Activated CD8-positive, alpha-beta memory T cell treated with anti-CD3 and anti-CD28 coated beads, Interleukin-2, amount 10 ng/mL, durations not matched to agents 7 days and 5 days (primary cell): ENCODE measurements at regions not wholly inside any gene's neighbourhood (a gene's known extent, or its start where the extent isn't known, plus 50 kb on each side); places are given as distances from the start of the nearest gene placed in this dataset.

Experiments
- ATAC-seq: fragments of 150-1000 bp; cut with Tn5 transposase; one replicate; pipeline ENCODE4 v1.10.0; 2021; ENCODE audit warnings: moderate library complexity
- CTCF ChIA-PET: fragments of 350-600 bp; sonication (Branson Sonifier 250); formaldehyde crosslinking; loops from one replicate; lab custom pipeline; 2021; ENCODE audit warnings: antibody characterized with exemption; lab: Charles Lee
- DNase-seq: peaks from one replicate; pipeline ENCODE4 v3.0.0-alpha.2; 2020
- H3K27ac Mint-ChIP-seq: one replicate; pipeline ENCODE4 v1.8.0; 2021; ENCODE audit warnings: mild to moderate bottlenecking, mixed read lengths
- H3K27me3 Mint-ChIP-seq: one replicate; pipeline ENCODE4 v1.8.0; 2021; ENCODE audit warnings: mixed read lengths
- H3K36me3 Mint-ChIP-seq: one replicate; pipeline ENCODE4 v1.8.0; 2021; ENCODE audit warnings: mild to moderate bottlenecking, mixed read lengths
- H3K4me1 Mint-ChIP-seq: one replicate; pipeline ENCODE4 v1.8.0; 2021; ENCODE audit warnings: mixed read lengths
- H3K4me3 Mint-ChIP-seq: one replicate; pipeline ENCODE4 v1.8.0; 2021; ENCODE audit warnings: mild to moderate bottlenecking, moderate library complexity, mixed read lengths
- H3K9me3 Mint-ChIP-seq: one replicate; pipeline ENCODE4 v1.8.0; 2022; ENCODE audit warnings: low read depth, mixed read lengths

DNA sequence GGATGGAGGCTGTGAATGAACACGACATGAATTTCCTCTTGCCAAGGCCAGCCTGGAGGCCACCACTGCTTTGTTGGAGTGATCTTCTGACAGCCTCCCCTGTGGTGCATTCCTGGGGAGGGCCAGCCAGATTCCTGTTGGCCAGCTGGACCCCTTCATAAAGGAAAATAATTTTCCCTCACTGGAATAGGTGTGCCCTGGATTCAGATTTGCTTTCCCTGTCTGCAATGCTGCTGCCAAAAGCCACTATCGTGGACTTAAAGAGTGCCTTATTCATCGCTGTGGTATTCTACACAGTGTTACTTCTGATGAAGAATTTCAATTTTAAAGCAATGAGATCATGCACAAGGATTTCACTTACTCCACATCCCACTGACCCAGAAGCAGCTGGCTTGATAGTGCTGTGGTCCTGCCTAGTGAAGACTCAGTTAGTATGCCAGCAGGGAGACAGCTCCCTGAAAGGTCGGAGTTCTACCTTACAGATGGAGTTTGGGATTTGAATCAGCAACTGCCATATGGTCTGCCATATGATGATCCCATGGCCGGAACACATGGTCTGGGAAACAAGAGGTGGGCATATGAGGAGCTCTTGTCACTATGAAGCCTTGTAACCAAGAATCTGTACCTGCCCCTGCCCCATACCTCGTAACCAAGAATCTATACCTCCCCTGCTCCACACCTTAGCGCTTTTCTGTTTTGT lies 145.2 kb downstream of the KLF13 start:
- peak overlapping the region; percentile 93 for H3K27ac Mint-ChIP-seq
- CTCF ChIA-PET = interaction anchor here (0.9 to 7.9 kb wide), 12 partner anchors 9 to 1180 kb away, joined by 3 to 65 read pairs (median 6); no protein-coding TSS in a partner anchor
- no peaks in the 10 kb centered on the region for H3K27me3 Mint-ChIP-seq
- no peak overlapping the region for H3K4me3 Mint-ChIP-seq
- ATAC-seq (no peak), DNase-seq (no peak)
- H3K9me3 Mint-ChIP-seq = no peaks in the 10 kb centered on the region
- peaks cover 38% of the 10 kb centered on the region for H3K4me1 Mint-ChIP-seq
- peaks cover 7% of the 10 kb centered on the region for H3K36me3 Mint-ChIP-seq

DNA sequence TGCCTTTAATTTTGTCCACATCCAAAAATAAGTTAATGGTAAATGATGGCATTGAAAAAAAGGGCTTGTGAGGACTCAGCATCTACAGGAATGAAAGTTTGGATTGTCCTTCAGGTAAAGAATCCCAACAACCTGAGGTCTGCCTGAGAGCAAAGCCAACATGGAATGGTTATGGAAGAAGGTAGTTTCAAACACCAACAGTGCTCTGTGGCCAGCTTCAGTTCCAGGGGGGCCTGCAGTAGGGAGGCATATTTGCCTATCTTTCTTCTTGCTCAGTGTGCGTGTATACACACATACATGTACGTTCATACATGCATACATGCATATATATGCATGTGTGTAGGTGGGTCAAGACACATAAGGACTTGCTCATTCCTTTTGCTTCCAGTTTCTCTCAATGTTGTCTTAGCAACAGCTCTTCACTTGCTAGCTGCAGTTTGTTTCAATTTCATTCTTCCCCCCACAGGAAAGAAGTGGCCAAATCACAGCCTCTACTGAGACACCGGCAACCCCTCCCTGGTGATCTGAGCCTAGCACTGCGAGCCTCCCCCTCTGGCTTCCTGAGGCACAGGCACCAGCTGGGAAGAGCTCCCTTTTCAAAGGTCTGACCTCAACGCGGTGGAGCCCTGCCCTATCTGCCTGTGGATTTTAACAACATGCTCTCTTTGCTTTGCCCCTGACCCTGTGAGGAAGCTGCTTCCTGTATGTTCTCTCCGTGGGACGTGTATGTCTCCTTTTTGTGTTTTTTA lies 146.2 kb downstream of the KLF13 start:
- no peaks in the 10 kb centered on the region for H3K27me3 Mint-ChIP-seq
- H3K4me1 Mint-ChIP-seq = peaks cover 38% of the 10 kb centered on the region
- peaks cover 3% of the 10 kb centered on the region for H3K9me3 Mint-ChIP-seq
- peak overlapping the region; percentile 93 for H3K27ac Mint-ChIP-seq
- peak overlapping the region; percentile 69 for H3K4me3 Mint-ChIP-seq
- peaks cover 11% of the 10 kb centered on the region for H3K36me3 Mint-ChIP-seq
- peak; percentile 94 for ATAC-seq
- CTCF ChIA-PET = interaction anchor here (0.6 to 7.9 kb wide), 17 partner anchors 10 to 1180 kb away, joined by 3 to 65 read pairs (median 5); no protein-coding TSS in a partner anchor
- DNase-seq = peak; percentile 80

DNA sequence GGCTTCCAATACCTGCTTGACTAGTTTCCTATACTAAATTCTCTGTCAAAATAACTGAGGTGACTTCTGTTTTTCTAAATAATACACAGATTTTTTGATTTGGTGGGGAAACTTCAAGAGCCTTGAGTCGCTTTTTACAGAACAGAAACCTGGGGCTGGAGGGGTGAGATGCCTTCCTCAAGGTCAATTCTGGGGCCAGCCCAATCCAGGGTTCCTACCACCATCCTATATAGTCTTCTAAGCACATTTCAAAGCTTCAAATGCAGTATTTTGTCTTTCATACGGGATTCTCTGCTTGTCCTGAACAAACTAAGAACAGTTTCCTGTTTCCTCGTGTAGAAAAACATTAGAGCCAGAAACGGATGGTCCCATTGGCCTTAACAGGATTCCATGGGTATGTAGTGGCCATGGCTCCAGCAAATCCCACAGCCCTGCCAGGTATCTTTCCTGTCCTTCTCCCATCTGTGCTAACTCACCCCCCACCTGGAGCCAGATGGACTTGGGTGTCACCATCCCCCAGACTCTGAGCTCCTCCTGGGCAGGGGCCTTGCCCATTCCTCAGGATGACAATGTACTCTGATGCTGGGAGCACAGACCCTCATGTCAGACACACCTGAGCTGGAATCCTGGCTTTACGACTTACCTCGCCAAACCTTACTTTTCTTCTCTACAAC lies 146.9 kb downstream of the KLF13 start:
- peak overlapping the region; percentile 93 for H3K27ac Mint-ChIP-seq
- peaks cover 38% of the 10 kb centered on the region for H3K4me1 Mint-ChIP-seq
- peaks cover 4% of the 10 kb centered on the region for H3K9me3 Mint-ChIP-seq
- H3K27me3 Mint-ChIP-seq = no peaks in the 10 kb centered on the region
- peak overlapping the region; percentile 69 for H3K4me3 Mint-ChIP-seq
- peak; percentile 40 for DNase-seq
- peaks cover 16% of the 10 kb centered on the region for H3K36me3 Mint-ChIP-seq
- CTCF ChIA-PET = interaction anchor here (0.6 to 7.9 kb wide), 15 partner anchors 10 to 273 kb away, joined by 3 to 65 read pairs (median 5); no protein-coding TSS in a partner anchor
- no peak for ATAC-seq

DNA sequence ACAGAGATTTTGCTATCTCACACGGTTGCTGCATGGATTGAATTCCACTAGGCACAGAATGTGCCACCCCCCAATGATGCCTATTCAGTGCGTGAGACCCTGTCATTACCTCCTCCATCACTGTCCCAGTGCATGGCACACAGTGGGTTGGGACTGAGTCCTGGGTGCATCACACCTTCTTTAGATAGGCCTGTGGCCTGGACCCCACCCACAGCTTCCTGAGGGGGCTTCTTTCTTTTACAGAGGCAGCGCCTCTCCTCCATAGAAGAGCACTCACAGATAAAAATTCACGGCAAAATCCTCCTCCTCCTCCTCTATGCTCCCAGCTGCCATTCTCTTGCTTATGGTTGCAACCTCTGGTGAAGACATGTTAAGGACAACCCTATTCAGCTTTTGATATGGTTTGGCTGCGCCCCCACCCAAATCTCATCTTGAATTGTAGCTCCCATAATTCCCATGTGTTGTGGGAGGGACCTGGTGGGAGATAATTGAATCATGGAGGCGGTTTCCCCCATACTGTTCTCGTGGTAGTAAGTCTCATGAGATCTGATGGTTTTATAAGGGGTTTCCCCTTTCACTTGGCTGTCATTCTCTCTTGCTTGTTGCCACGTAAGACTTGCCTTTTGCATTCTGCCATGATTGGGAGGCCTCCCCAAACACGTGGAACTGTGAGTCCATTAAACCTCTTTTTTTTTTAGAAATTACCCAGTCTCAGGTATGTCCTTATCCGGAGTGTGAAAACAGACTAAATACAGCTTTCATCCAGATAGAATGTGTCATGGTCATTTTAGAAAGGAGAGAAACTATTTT lies 147.6 kb downstream of the KLF13 start:
- DNase-seq = peak; percentile 63
- peaks cover 4% of the 10 kb centered on the region for H3K9me3 Mint-ChIP-seq
- H3K36me3 Mint-ChIP-seq = peaks cover 17% of the 10 kb centered on the region
- CTCF ChIA-PET = interaction anchor here (0.6 to 7.9 kb wide), 11 partner anchors 9 to 260 kb away, joined by 3 to 65 read pairs (median 5); no protein-coding TSS in a partner anchor
- H3K27me3 Mint-ChIP-seq = no peaks in the 10 kb centered on the region
- H3K4me1 Mint-ChIP-seq = peaks cover 41% of the 10 kb centered on the region
- peak; percentile 25 for ATAC-seq
- no peak overlapping the region for H3K4me3 Mint-ChIP-seq
- peak overlapping the region; percentile 93 for H3K27ac Mint-ChIP-seq

DNA sequence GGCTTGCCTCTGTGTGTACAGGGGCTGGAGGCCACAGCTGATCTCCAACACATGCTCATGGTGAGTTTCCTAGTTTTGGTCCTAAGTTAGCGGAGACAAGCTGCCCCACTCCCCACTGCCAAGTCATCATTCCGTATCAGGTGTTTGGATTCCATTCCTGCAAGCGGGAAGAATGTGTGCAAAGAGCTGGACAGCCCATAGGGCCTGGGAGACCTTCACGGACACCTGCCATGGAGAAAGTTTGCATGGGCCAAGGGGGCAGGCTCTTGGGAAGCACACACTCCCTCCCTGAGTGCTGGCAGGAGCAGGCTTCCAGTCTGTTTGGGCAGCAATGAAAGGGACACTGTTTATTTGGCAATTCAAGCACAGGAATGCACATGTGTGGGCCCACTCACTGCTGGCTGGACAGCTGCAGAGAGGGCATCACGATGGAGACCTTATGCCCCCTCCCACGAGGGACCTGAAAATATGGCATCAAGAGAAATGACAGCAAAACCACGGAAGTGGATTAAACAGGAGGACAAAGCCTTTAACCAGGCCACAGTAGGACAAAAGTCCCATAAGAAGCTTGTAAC lies 149.7 kb downstream of the KLF13 start:
- DNase-seq (peak; percentile 31), ATAC-seq (no peak)
- Mint-ChIP-seq H3K4me1 (peaks cover 54% of the 10 kb centered on the region), H3K4me3 (no peak overlapping the region), H3K36me3 (peaks cover 20% of the 10 kb centered on the region), H3K27me3 (no peaks in the 10 kb centered on the region), H3K9me3 (peaks cover 4% of the 10 kb centered on the region), H3K27ac (no peak overlapping the region)
- CTCF ChIA-PET = interaction anchor here (1.0 to 7.9 kb wide), 4 partner anchors 12 to 41 kb away, joined by 3 to 65 read pairs (median 8); no protein-coding TSS in a partner anchor

DNA sequence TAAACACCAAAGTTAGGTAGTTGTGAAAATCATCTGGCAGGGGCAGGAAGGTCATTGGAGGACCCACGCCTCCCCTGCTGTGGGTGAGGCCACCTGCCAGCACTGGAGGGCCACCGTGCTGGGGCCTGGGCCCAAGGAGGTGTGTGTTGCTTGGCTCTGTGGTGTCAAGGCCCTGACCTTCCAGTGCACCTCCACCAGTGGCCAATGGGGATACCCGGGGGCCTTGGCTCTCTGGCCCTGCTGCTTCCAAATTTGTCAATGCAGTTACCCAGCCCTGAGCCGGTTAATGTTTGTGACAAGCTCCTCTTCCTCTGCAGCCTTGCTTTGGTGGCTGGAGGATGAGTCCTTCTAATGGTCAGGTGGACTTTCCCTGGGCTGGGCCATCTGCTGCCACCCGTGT lies 150.2 kb downstream of the KLF13 start:
- H3K27ac Mint-ChIP-seq = no peak overlapping the region
- no peaks in the 10 kb centered on the region for H3K27me3 Mint-ChIP-seq
- ATAC-seq (no peak), DNase-seq (peak; percentile 34)
- CTCF ChIA-PET = interaction anchor here (1.0 to 7.9 kb wide), 5 partner anchors 12 to 42 kb away, joined by 3 to 65 read pairs (median 6); no protein-coding TSS in a partner anchor
- peaks cover 20% of the 10 kb centered on the region for H3K36me3 Mint-ChIP-seq
- peaks cover 4% of the 10 kb centered on the region for H3K9me3 Mint-ChIP-seq
- H3K4me1 Mint-ChIP-seq = peaks cover 58% of the 10 kb centered on the region
- H3K4me3 Mint-ChIP-seq = no peak overlapping the region

DNA sequence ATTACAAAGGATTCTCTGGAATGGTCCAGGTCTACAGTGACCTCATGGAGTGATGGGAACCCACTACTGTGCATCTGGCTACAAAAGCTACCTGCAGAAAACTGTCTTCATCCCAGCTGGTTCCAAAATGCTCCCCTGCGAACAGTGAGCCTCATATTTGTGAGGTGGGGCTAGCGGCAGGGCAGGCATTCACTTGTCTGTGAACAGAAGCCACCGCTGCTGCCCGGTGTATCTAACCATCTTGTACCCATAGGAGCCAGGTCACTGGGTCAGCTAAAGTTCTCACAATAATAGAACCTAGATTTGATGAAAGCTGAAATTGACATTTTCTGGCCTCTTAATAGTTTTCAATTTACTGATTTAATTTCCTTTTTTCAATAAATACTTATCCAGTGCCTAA lies 150.7 kb downstream of the KLF13 start:
- peaks cover 4% of the 10 kb centered on the region for H3K9me3 Mint-ChIP-seq
- H3K36me3 Mint-ChIP-seq = peaks cover 20% of the 10 kb centered on the region
- peak; percentile 22 for DNase-seq
- ATAC-seq = no peak
- H3K27me3 Mint-ChIP-seq = no peaks in the 10 kb centered on the region
- H3K4me1 Mint-ChIP-seq = peaks cover 58% of the 10 kb centered on the region
- no peak overlapping the region for H3K4me3 Mint-ChIP-seq
- CTCF ChIA-PET = interaction anchor here (1.0 to 1.9 kb wide), 4 partner anchors 12 to 42 kb away, joined by 3 to 9 read pairs (median 5); no protein-coding TSS in a partner anchor
- H3K27ac Mint-ChIP-seq = no peak overlapping the region

DNA sequence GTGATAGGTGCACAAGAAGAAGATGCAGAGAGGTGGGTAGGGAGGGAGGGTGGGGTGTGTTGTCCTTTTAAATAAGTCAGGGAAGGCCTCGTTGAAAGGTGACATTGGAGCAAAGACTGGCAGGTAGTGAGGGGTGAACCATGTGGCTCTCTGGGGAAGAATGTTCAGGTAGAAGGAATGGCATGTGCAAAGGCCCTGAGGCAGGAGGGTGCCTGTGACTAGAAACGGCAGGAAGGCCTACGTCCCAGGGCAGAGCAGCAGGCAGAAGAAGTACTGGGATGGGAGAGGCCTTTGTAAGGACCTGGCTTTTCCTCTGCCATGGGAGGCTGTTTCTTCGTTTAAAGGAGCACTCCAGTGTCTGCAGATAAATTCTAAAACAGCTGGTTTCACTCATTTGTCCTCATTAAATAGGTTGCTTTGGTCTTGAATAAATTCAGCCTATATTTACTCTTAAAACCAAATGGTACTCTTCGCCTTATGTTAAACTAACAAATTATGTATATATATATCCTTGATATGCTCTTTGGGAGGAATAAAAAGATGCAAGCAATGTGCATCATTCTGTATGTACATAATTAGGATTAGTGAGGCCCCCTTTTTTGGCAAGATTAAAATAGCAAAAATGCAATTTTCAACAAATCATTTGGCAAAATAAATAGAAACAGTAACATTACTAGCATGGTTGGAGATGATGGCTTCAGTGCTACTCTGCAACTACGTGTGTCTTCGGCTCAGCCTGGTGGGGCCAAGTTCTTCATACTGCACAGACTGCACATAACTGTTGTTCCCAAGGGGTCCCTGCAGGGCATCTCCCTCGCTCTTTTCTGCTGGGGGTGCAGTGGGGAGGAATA lies 151.4 kb downstream of the KLF13 start:
- Mint-ChIP-seq H3K36me3 (peaks cover 24% of the 10 kb centered on the region), H3K4me1 (peaks cover 57% of the 10 kb centered on the region), H3K27me3 (no peaks in the 10 kb centered on the region), H3K27ac (no peak overlapping the region), H3K9me3 (peaks cover 4% of the 10 kb centered on the region), H3K4me3 (no peak overlapping the region)
- CTCF ChIA-PET = interaction anchor here (1.2 to 1.9 kb wide), 2 partner anchors 11 to 38 kb away, joined by 4 to 9 read pairs; no protein-coding TSS in a partner anchor
- DNase-seq (peak; percentile 33), ATAC-seq (no peak)

DNA sequence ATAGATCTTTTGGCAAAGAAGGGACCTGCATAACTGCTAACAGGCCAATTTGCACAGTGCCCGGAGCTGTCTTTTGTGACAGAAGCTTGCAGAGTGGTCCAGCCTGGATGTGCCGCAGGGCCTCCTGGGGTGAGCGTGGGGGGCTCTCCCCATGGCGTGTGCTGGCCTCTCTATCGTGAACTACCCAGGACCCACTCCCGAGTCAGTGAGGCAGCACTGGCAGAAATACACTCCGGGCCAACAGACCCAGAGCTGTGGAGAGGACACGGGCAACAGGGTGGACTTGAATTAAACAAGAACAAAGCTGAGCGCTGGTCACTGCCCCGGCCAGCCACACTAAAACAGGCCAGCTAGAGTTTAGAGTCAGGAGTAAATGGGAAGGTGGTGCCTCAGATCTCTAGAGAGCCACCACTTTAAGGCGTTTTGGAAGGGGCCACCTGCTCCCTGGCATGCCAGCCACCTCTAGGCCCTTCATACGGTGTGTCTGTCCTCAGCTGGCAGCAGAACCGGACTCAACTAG lies 152.1 kb downstream of the KLF13 start:
- Mint-ChIP-seq H3K27me3 (no peaks in the 10 kb centered on the region), H3K9me3 (peaks cover 4% of the 10 kb centered on the region), H3K36me3 (peaks cover 24% of the 10 kb centered on the region), H3K27ac (no peak overlapping the region), H3K4me1 (peaks cover 50% of the 10 kb centered on the region), H3K4me3 (no peak overlapping the region)
- CTCF ChIA-PET = interaction anchor here (1.9 kb wide), 1 partner anchor 10 kb away, joined by 10 read pairs; no protein-coding TSS in a partner anchor
- ATAC-seq = no peak
- peak; percentile 37 for DNase-seq

DNA sequence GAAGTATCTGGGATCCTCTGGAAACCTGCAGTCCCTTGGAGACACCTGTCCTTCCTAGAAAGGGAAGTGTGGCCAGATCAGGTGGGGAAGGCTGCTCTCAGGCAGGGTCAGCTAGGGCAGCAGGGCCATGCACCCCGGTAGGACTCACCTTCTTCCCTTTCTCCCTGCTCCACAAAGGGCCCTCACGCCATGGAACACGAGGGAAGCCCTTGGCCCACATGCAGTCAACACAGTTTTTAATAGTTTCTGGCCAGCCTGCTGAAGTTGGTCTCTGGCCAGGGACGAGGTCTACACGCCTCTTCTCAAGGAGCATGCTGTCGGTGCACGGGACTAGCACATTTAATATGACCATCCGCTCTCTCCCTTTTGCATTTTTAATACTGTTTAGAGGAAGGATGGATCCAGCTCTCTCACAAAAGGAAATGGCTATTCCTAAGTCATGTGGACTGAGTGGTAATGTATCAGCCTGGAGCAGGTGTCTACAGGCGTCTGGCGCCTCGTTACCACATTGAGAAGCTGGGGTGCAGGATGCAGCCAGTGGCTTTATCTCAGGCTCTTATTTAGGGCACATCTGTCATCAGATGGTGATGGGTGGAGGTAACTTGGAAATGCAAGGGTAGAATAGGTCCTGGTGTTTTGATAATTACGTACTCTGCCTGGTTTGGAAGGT lies 153.9 kb downstream of the KLF13 start:
- no peak for ATAC-seq
- H3K4me3 Mint-ChIP-seq = no peak overlapping the region

More for the DNA sequence above, 153.9 kb downstream of the KLF13 start:
- H3K9me3 Mint-ChIP-seq = peaks cover 4% of the 10 kb centered on the region
- no peaks in the 10 kb centered on the region for H3K27me3 Mint-ChIP-seq
- H3K4me1 Mint-ChIP-seq = peaks cover 52% of the 10 kb centered on the region
- no peak overlapping the region for H3K27ac Mint-ChIP-seq
- DNase-seq = peak; percentile 41
- peaks cover 24% of the 10 kb centered on the region for H3K36me3 Mint-ChIP-seq
- CTCF ChIA-PET = interaction anchor here (1.9 to 2.3 kb wide), 2 partner anchors 8 to 10 kb away, joined by 7 to 10 read pairs; no protein-coding TSS in a partner anchor
